SH-SY5Y (cell line): ENCODE measurements at regions not wholly inside any gene's neighbourhood (a gene's known extent, or its start where the extent isn't known, plus 50 kb on each side); places are given as distances from the start of the nearest gene placed in this dataset.

Source experiments
- GATA2 ChIP-seq: IDR thresholded peaks from 2 replicates; pipeline ENCODE4 v1.6.1; 2011; ENCODE audit warnings: mild to moderate bottlenecking, low read depth, low read length
- GATA3 ChIP-seq: IDR thresholded peaks from 2 replicates; pipeline ENCODE4 v1.6.1; 2011; ENCODE audit warnings: low read depth, mild to moderate bottlenecking, low read length, moderate library complexity

- TF ChIP-seq GATA3 (no peak), GATA2 (no peak)
These were observed 57.3 kb upstream of the ACSL1 start for GRCh38 chr4:184883024-184883423.
